PFSK-1 (cell line): ENCODE measurements at regions not wholly inside any gene's neighbourhood (a gene's known extent, or its start where the extent isn't known, plus 50 kb on each side); places are given as distances from the start of the nearest gene placed in this dataset.

Experiments used
- FOXP2 ChIP-seq: optimal IDR thresholded peaks from 2 replicates; pipeline ENCODE3; 2011; ENCODE audit warnings: borderline replicate concordance, control low read depth, inconsistent platforms; ENCODE audit not compliant: insufficient read depth; ENCODE audit errors: extremely low read length, extremely low read depth
- POLR2AphosphoS5 ChIP-seq: IDR thresholded peaks from 2 replicates; pipeline ENCODE4 v1.6.1; 2012; ENCODE audit warnings: low read depth, mild to moderate bottlenecking, control low read depth, low read length, moderate library complexity
- SIN3A ChIP-seq: IDR thresholded peaks from 2 replicates; pipeline ENCODE4 v1.6.1; 2012; ENCODE audit warnings: mild to moderate bottlenecking, low read length, moderate library complexity, borderline replicate concordance; ENCODE audit not compliant: insufficient read depth
- TAF1 ChIP-seq: IDR thresholded peaks from 2 replicates; pipeline ENCODE4 v1.6.1; 2012; ENCODE audit warnings: low read length, control low read depth, borderline replicate concordance; ENCODE audit not compliant: insufficient read depth
- TF ChIP-seq, protein P1 (sequence below), 2 experiments: IDR thresholded peaks; 2 replicates each; pipeline versions ENCODE4 v1.6.1 to v1.8.0; 2011 to 2012; ENCODE audit warnings: low read depth in 2 of 2, low read length in 2 of 2, control low read depth in 1 of 2, inconsistent platforms in 1 of 2, mild to moderate bottlenecking in 1 of 2, moderate library complexity in 1 of 2; ENCODE audit not compliant: insufficient read depth in 1 of 2

- TF ChIP-seq SIN3A, result no peak
- TF ChIP-seq TAF1, result no peak
- TF ChIP-seq, protein P1, sequence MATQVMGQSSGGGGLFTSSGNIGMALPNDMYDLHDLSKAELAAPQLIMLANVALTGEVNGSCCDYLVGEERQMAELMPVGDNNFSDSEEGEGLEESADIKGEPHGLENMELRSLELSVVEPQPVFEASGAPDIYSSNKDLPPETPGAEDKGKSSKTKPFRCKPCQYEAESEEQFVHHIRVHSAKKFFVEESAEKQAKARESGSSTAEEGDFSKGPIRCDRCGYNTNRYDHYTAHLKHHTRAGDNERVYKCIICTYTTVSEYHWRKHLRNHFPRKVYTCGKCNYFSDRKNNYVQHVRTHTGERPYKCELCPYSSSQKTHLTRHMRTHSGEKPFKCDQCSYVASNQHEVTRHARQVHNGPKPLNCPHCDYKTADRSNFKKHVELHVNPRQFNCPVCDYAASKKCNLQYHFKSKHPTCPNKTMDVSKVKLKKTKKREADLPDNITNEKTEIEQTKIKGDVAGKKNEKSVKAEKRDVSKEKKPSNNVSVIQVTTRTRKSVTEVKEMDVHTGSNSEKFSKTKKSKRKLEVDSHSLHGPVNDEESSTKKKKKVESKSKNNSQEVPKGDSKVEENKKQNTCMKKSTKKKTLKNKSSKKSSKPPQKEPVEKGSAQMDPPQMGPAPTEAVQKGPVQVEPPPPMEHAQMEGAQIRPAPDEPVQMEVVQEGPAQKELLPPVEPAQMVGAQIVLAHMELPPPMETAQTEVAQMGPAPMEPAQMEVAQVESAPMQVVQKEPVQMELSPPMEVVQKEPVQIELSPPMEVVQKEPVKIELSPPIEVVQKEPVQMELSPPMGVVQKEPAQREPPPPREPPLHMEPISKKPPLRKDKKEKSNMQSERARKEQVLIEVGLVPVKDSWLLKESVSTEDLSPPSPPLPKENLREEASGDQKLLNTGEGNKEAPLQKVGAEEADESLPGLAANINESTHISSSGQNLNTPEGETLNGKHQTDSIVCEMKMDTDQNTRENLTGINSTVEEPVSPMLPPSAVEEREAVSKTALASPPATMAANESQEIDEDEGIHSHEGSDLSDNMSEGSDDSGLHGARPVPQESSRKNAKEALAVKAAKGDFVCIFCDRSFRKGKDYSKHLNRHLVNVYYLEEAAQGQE (IDR thresholded peaks at IDR 0.05; ENCODE audit: insufficient read depth in 1 of 2, low read depth in 2 of 2, low read length in 2 of 2), result no peak
- no peak for TF ChIP-seq FOXP2
- no peak for TF ChIP-seq POLR2AphosphoS5
These were observed 183.2 kb upstream of the DACH1 start for GRCh38 chr13:72050251-72050650.

GRCh38 chr13:72043366-72043765 is 176.4 kb upstream of the DACH1 start:
- TF ChIP-seq, protein P1 (IDR thresholded peaks at IDR 0.05; ENCODE audit: insufficient read depth in 1 of 2, low read depth in 2 of 2, low read length in 2 of 2), result no peak
- TF ChIP-seq FOXP2 (no peak), POLR2AphosphoS5 (no peak), SIN3A (no peak), TAF1 (no peak)

GRCh38 chr13:72041165-72041564 is 174.2 kb upstream of the DACH1 start:
- TF ChIP-seq, protein P1 (IDR thresholded peaks at IDR 0.05; ENCODE audit: insufficient read depth in 1 of 2, low read depth in 2 of 2, low read length in 2 of 2), result no peak
- TF ChIP-seq FOXP2, result no peak
- TF ChIP-seq SIN3A, result no peak
- TF ChIP-seq POLR2AphosphoS5, result no peak
- no peak for TF ChIP-seq TAF1

GRCh38 chr13:72039126-72039525 is 172.1 kb upstream of the DACH1 start:
- no peak for TF ChIP-seq FOXP2
- no peak for TF ChIP-seq POLR2AphosphoS5
- no peak for TF ChIP-seq SIN3A
- TF ChIP-seq, protein P1 (IDR thresholded peaks at IDR 0.05; ENCODE audit: insufficient read depth in 1 of 2, low read depth in 2 of 2, low read length in 2 of 2), result no peak

- no peak for TF ChIP-seq POLR2AphosphoS5
- TF ChIP-seq, protein P1 (IDR thresholded peaks at IDR 0.05; ENCODE audit: insufficient read depth in 1 of 2, low read depth in 2 of 2, low read length in 2 of 2), result no peak
- TF ChIP-seq FOXP2, result no peak
- no peak for TF ChIP-seq TAF1
- TF ChIP-seq SIN3A, result no peak
These were observed 163.0 kb upstream of the DACH1 start for GRCh38 chr13:72029981-72030380.
